PC-9 (cell line): ENCODE measurements at regions not wholly inside any gene's neighbourhood (a gene's known extent, or its start where the extent isn't known, plus 50 kb on each side); places are given as distances from the start of the nearest gene placed in this dataset.

Source experiments
- EZH2 ChIP-seq: fragments of 200-600 bp; sonication (generic); IDR thresholded peaks from 2 replicates; pipeline ENCODE4 v1.8.0; 2017; ENCODE audit warnings: antibody characterized with exemption, low read depth
- TF ChIP-seq, protein P1 (sequence below): fragments of 200-600 bp; sonication (generic); conservative IDR thresholded peaks from 2 replicates; pipeline ENCODE4 v1.6.1; 2017; ENCODE audit warnings: mixed run types, antibody characterized with exemption, mild to moderate bottlenecking, moderate library complexity

DNA sequence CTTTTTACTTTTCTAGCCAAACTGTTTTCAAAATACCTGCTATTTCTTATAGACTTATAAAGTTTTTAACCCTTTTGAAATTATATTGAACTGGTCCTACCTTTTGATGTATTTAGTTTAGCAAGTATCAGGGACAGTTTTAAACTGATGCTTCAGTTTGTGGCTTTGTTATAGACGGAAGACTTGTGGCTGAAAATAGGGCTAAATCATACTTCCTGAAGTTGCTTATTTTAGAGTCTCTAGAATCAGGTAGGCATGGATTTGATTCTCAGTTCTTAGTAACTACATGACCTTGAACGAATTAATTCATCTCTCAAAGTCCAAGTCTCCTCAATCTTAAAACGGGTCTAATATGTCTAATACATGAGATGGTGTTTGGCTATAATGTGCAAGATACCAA is 322.8 kb downstream of the RAP2B start:
- TF ChIP-seq, protein P1, sequence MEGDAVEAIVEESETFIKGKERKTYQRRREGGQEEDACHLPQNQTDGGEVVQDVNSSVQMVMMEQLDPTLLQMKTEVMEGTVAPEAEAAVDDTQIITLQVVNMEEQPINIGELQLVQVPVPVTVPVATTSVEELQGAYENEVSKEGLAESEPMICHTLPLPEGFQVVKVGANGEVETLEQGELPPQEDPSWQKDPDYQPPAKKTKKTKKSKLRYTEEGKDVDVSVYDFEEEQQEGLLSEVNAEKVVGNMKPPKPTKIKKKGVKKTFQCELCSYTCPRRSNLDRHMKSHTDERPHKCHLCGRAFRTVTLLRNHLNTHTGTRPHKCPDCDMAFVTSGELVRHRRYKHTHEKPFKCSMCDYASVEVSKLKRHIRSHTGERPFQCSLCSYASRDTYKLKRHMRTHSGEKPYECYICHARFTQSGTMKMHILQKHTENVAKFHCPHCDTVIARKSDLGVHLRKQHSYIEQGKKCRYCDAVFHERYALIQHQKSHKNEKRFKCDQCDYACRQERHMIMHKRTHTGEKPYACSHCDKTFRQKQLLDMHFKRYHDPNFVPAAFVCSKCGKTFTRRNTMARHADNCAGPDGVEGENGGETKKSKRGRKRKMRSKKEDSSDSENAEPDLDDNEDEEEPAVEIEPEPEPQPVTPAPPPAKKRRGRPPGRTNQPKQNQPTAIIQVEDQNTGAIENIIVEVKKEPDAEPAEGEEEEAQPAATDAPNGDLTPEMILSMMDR, result no peak
- no peak for TF ChIP-seq EZH2
